Fibroblast of lung (primary cell): ENCODE measurements at regions not wholly inside any gene's neighbourhood (a gene's known extent, or its start where the extent isn't known, plus 50 kb on each side); places are given as distances from the start of the nearest gene placed in this dataset.

Experiments
- DNase-seq, 2 donors: peaks; one replicate each; pipeline versions ENCODE4 v3.0.0 to v3.0.0-alpha.2; 2010; ENCODE audit warnings: low read depth in 2 of 2
- H2AFZ ChIP-seq: 2 replicates; pipeline ENCODE4 v1.5.1; 2012; ENCODE audit warnings: low read length, control low read depth, inconsistent platforms
- H3K27ac ChIP-seq: 2 replicates; pipeline ENCODE4 v1.5.1; 2011; ENCODE audit warnings: low read length, control low read depth; ENCODE audit not compliant: insufficient read depth
- H3K27me3 ChIP-seq: 2 replicates; pipeline ENCODE4 v1.5.1; 2011; ENCODE audit warnings: mild to moderate bottlenecking, low read length; ENCODE audit not compliant: control insufficient read depth, insufficient read depth
- H3K36me3 ChIP-seq: 2 replicates; pipeline ENCODE4 v1.5.1; 2011; ENCODE audit warnings: low read length; ENCODE audit not compliant: control insufficient read depth, insufficient read depth
- H3K4me1 ChIP-seq: 2 replicates; pipeline ENCODE4 v1.5.1; 2011; ENCODE audit warnings: low read length; ENCODE audit not compliant: control insufficient read depth, insufficient read depth; ENCODE audit errors: extremely low read depth
- H3K4me2 ChIP-seq: 2 replicates; pipeline ENCODE4 v1.5.1; 2011; ENCODE audit warnings: low read length, control low read depth; ENCODE audit not compliant: insufficient read depth; ENCODE audit errors: extremely low read depth
- H3K4me3 ChIP-seq, 4 experiments: fragments of 200-600 bp in 1 of 4; sonication (generic) in 1 of 4; replicated peaks in 1 of 4; 2 replicates each; pipeline ENCODE4 v1.5.1; 2011 to 2016; ENCODE audit warnings: low read length in 4 of 4, low read depth in 3 of 4, mild to moderate bottlenecking in 3 of 4, control low read depth in 2 of 4, inconsistent platforms in 1 of 4, mixed read lengths in 1 of 4; ENCODE audit not compliant: insufficient read depth in 1 of 4; ENCODE audit errors: control extremely low read depth in 1 of 4
- H3K79me2 ChIP-seq: 2 replicates; pipeline ENCODE4 v1.5.1; 2012; ENCODE audit warnings: mild to moderate bottlenecking, low read length, inconsistent platforms; ENCODE audit not compliant: control insufficient read depth, insufficient read depth
- H3K9ac ChIP-seq: 2 replicates; pipeline ENCODE4 v1.5.1; 2011; ENCODE audit warnings: mild to moderate bottlenecking, low read length, control low read depth; ENCODE audit not compliant: insufficient read depth
- H3K9me3 ChIP-seq: 2 replicates; pipeline ENCODE4 v1.5.1; 2012; ENCODE audit warnings: low read depth, low read length; ENCODE audit not compliant: control insufficient read depth, insufficient read depth
- H4K20me1 ChIP-seq: 2 replicates; pipeline ENCODE4 v1.5.1; 2011; ENCODE audit warnings: low read length; ENCODE audit not compliant: control insufficient read depth, insufficient read depth; ENCODE audit errors: extremely low read depth
- EZH2 ChIP-seq: IDR thresholded peaks from 2 replicates; pipeline ENCODE4 v1.5.1; 2012; ENCODE audit warnings: low read length, control low read depth, mild to moderate bottlenecking; ENCODE audit errors: missing control alignments
- TF ChIP-seq, protein P1 (sequence below), 2 donors: IDR thresholded peaks in 1 of 2; conservative IDR thresholded peaks in 1 of 2; 1 replicate in 1 of 2; 2 replicates in 1 of 2; pipeline ENCODE4 v1.5.1; 2011 to 2012; ENCODE audit warnings: low read length in 2 of 2, control low read depth in 1 of 2, inconsistent platforms in 1 of 2, low read depth in 1 of 2, mild to moderate bottlenecking in 1 of 2

DNA sequence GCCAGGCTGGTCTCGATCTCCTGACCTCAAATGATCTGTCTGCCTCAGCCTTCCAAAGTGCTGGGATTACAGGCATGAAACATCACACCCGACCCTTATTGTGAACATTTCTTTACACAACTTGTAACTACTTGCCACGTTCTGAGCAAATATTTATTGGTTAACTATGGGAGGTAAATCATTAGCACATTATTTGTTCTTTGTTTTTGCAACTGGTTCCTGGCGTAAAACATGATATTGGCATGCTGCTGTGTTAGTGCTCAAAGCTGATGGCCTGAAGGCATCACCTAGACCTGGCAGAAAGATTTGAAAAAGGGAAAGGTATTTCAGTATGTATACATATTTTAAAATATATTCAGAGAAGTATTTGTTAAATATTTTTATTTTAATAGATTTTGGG, 438.3 kb upstream of the PRKX start:
- no peaks in the 10 kb centered on the region for H3K27me3 ChIP-seq
- H4K20me1 ChIP-seq = no peaks in the 10 kb centered on the region
- H3K36me3 ChIP-seq = no peaks in the 10 kb centered on the region
- H3K4me2 ChIP-seq = no peak overlapping the region
- DNase-seq = no peak
- H3K4me1 ChIP-seq = no peaks in the 10 kb centered on the region
- no peak overlapping the region for H2AFZ ChIP-seq
- H3K9ac ChIP-seq = no peak overlapping the region
- H3K79me2 ChIP-seq = no peaks in the 10 kb centered on the region
- no peak overlapping the region for H3K4me3 ChIP-seq
- no peak overlapping the region for H3K27ac ChIP-seq
- no peaks in the 10 kb centered on the region for H3K9me3 ChIP-seq
- TF ChIP-seq, protein P1, sequence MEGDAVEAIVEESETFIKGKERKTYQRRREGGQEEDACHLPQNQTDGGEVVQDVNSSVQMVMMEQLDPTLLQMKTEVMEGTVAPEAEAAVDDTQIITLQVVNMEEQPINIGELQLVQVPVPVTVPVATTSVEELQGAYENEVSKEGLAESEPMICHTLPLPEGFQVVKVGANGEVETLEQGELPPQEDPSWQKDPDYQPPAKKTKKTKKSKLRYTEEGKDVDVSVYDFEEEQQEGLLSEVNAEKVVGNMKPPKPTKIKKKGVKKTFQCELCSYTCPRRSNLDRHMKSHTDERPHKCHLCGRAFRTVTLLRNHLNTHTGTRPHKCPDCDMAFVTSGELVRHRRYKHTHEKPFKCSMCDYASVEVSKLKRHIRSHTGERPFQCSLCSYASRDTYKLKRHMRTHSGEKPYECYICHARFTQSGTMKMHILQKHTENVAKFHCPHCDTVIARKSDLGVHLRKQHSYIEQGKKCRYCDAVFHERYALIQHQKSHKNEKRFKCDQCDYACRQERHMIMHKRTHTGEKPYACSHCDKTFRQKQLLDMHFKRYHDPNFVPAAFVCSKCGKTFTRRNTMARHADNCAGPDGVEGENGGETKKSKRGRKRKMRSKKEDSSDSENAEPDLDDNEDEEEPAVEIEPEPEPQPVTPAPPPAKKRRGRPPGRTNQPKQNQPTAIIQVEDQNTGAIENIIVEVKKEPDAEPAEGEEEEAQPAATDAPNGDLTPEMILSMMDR (conservative IDR thresholded peaks at IDR 0.05 in 1 of 2, IDR thresholded peaks at IDR 0.05 in 1 of 2; ENCODE audit: low read depth in 1 of 2, low read length in 2 of 2) = no peak
- no peak for TF ChIP-seq EZH2

DNA sequence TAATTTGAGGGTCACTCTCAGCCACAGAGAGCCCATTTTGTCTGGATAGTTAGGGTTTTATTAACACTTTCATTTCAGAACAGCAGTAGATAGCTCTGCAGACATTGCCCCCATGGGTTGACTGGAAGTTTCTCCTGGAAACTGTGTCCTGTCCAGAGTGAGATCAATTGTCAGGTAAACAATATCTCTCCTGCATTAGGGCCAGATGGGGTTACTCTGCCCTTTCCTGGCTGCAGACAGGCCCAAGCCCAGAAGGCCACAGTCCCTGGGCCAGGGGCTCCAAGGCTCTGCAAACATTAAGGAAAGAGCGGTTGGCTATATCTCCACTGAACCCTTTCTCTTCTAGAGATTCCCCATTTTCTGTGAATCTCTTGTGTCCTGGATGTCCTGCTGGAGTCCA, 436.8 kb upstream of the PRKX start:
- Histone ChIP-seq H3K9me3 (no peaks in the 10 kb centered on the region), H3K4me1 (no peaks in the 10 kb centered on the region), H3K27ac (no peak overlapping the region), H3K4me3 (no peak overlapping the region), H3K79me2 (no peaks in the 10 kb centered on the region), H3K36me3 (no peaks in the 10 kb centered on the region), H2AFZ (no peak overlapping the region), H3K27me3 (no peaks in the 10 kb centered on the region), H4K20me1 (no peaks in the 10 kb centered on the region), H3K4me2 (no peak overlapping the region), H3K9ac (no peak overlapping the region)
- TF ChIP-seq, protein P1 (conservative IDR thresholded peaks at IDR 0.05 in 1 of 2, IDR thresholded peaks at IDR 0.05 in 1 of 2; ENCODE audit: low read depth in 1 of 2, low read length in 2 of 2) = no peak
- DNase-seq = no peak

DNA sequence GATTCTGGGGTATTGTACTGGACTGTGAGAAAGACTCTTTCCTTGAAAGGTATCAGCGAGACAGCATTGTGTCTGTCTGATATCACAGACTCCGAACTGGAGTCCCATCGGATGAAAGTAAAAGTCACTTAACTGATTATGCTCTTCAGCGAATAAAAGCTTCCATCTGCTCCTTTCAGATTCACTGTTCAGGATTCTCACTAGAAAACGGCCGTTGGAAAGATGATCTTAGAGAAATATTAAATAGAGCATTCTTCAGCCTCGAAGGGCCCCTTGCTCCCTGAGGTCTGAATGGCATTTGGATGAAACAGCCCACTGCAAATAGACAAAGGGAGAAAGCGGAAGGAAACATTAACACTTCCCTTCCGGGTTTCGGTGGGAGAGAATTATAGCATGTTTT, 416.2 kb upstream of the PRKX start:
- H3K4me2 ChIP-seq = no peak overlapping the region
- no peak for DNase-seq
- no peaks in the 10 kb centered on the region for H3K4me1 ChIP-seq
- H3K27ac ChIP-seq = no peak overlapping the region
- no peaks in the 10 kb centered on the region for H3K27me3 ChIP-seq
- H3K9me3 ChIP-seq = no peaks in the 10 kb centered on the region
- TF ChIP-seq, protein P1 (conservative IDR thresholded peaks at IDR 0.05 in 1 of 2, IDR thresholded peaks at IDR 0.05 in 1 of 2; ENCODE audit: low read depth in 1 of 2, low read length in 2 of 2) = no peak
- TF ChIP-seq EZH2 = no peak
- no peak overlapping the region for H3K4me3 ChIP-seq
- H3K9ac ChIP-seq = no peak overlapping the region
- H3K36me3 ChIP-seq = no peaks in the 10 kb centered on the region
- no peaks in the 10 kb centered on the region for H3K79me2 ChIP-seq
- H2AFZ ChIP-seq = no peak overlapping the region
- H4K20me1 ChIP-seq = no peaks in the 10 kb centered on the region
